GM12878 (cell line): ENCODE measurements at regions not wholly inside any gene's neighbourhood (a gene's known extent, or its start where the extent isn't known, plus 50 kb on each side); places are given as distances from the start of the nearest gene placed in this dataset.

Source experiments
- ATAC-seq: fragments of 200-7000 bp; cut with Tn5 transposase; 3 replicates; pipeline ENCODE4 v1.9.1; 2020; ENCODE audit warnings: mild to moderate bottlenecking, moderate library complexity
- BruUV-seq: library from RNA; stranded (reverse); fragments of 400-500 nt; replicated peaks from 2 replicates; lab custom pipeline; 2021; lab: Mats Ljungman, UMichigan
- CTCF ChIA-PET: fragments of 300-600 bp; sonication (Branson Sonifier 250); formaldehyde crosslinking; extraction: SDS; loops from one replicate; lab custom pipeline; 2021; ENCODE audit warnings: inconsistent platforms; lab: Yijun Ruan, JAX
- POLR2A ChIA-PET: fragments of 350-600 bp; formaldehyde crosslinking; extraction: SDS; loops from one replicate; lab custom pipeline; 2021; ENCODE audit warnings: inconsistent platforms; lab: Charles Lee
- RAD21 ChIA-PET: fragments of 300-600 bp; sonication (Branson Sonifier 250); formaldehyde crosslinking; loops from one replicate; lab custom pipeline; 2023; ENCODE audit warnings: antibody characterized with exemption; ENCODE audit not compliant: unreplicated experiment; lab: Charles Lee
- SMC1A ChIA-PET: fragments of 300-600 bp; sonication (Branson Sonifier 250); formaldehyde crosslinking; loops from one replicate; lab custom pipeline; 2023; ENCODE audit not compliant: unreplicated experiment, uncharacterized antibody; lab: Charles Lee
- DNase-seq: peaks from one replicate; pipeline ENCODE4 v3.0.0-alpha.2; 2011; ENCODE audit warnings: low read depth, low spot score
- FAIRE-seq: peaks from 3 replicates; lab custom pipeline; 2011; peaks lifted over from hg19 to GRCh38; lab: Jason Lieb, UNC
- H2AFZ ChIP-seq: 2 replicates; pipeline ENCODE4 v1.6.0; 2011; ENCODE audit warnings: low read depth, low read length, control low read depth; ENCODE audit not compliant: control insufficient read depth
- H3K27ac ChIP-seq: 2 replicates; pipeline ENCODE4 v1.5.1; 2011; ENCODE audit warnings: control low read depth; ENCODE audit not compliant: control insufficient read depth, insufficient read depth
- H3K27me3 ChIP-seq, 2 experiments: replicated peaks in 1 of 2; 2 replicates each; pipeline versions ENCODE4 v1.6.0 to v1.6.1; 2011; ENCODE audit warnings: low read length in 1 of 2; ENCODE audit not compliant: control insufficient read depth in 2 of 2, insufficient read depth in 2 of 2
- H3K36me3 ChIP-seq, 2 experiments: 2 replicates each; pipeline ENCODE4 v1.5.1; 2011; ENCODE audit warnings: low read length in 1 of 2; ENCODE audit not compliant: control insufficient read depth in 2 of 2, insufficient read depth in 2 of 2
- H3K4me1 ChIP-seq: 2 replicates; pipeline ENCODE4 v1.6.1; 2011; ENCODE audit warnings: mild to moderate bottlenecking, low read length, moderate library complexity, mixed read lengths; ENCODE audit not compliant: control insufficient read depth, insufficient read depth
- H3K4me2 ChIP-seq: 2 replicates; pipeline ENCODE4 v1.6.0; 2011; ENCODE audit warnings: control low read depth; ENCODE audit not compliant: control insufficient read depth, insufficient read depth
- H3K4me3 ChIP-seq: fragments of 200-600 bp; sonication (generic); 2 replicates; pipeline ENCODE4 v1.5.1; 2016
- H3K79me2 ChIP-seq: 2 replicates; pipeline ENCODE4 v1.6.0; 2011; ENCODE audit warnings: low read length; ENCODE audit not compliant: control insufficient read depth, insufficient read depth
- H3K9ac ChIP-seq: 2 replicates; pipeline ENCODE4 v1.8.0; 2011; ENCODE audit warnings: low read length, control low read depth, mixed read lengths; ENCODE audit not compliant: control insufficient read depth, insufficient read depth
- H3K9me3 ChIP-seq: replicated peaks from 3 replicates; pipeline ENCODE4 v1.5.1; 2011; ENCODE audit warnings: mild to moderate bottlenecking, low read length; ENCODE audit not compliant: control insufficient read depth, insufficient read depth
- H4K20me1 ChIP-seq: 2 replicates; pipeline ENCODE4 v1.6.0; 2011; ENCODE audit not compliant: control insufficient read depth, insufficient read depth
- ATF2 ChIP-seq: IDR thresholded peaks from 2 replicates; pipeline ENCODE4 v1.6.1; 2012; ENCODE audit warnings: low read length, inconsistent platforms
- BCLAF1 ChIP-seq: fragments of 450-650 bp; IDR thresholded peaks from 2 replicates; pipeline ENCODE4 v1.6.1; 2017; ENCODE audit warnings: antibody characterized with exemption, mild to moderate bottlenecking, moderate library complexity
- ETV6 ChIP-seq, 2 experiments: fragments of 450-650 bp in 1 of 2; IDR thresholded peaks in 1 of 2; conservative IDR thresholded peaks in 1 of 2; 2 replicates each; pipeline ENCODE4 v1.6.1; 2014; ENCODE audit warnings: antibody characterized with exemption in 1 of 2, borderline replicate concordance in 1 of 2, low read depth in 1 of 2, mild to moderate bottlenecking in 1 of 2, moderate library complexity in 1 of 2
- KLF5 ChIP-seq: fragments of 450-650 bp; IDR thresholded peaks from 2 replicates; pipeline ENCODE4 v1.6.1; 2014; ENCODE audit warnings: mild to moderate bottlenecking; ENCODE audit not compliant: partially characterized antibody
- MTA3 ChIP-seq: IDR thresholded peaks from 2 replicates; pipeline ENCODE4 v1.6.1; 2012; ENCODE audit warnings: low read length, inconsistent platforms, borderline replicate concordance
- USF2 ChIP-seq: IDR thresholded peaks from 2 replicates; pipeline ENCODE4 v1.6.1; 2011; ENCODE audit warnings: low read depth, low read length, improper control_type of control experiment, borderline replicate concordance
- ZBED1 ChIP-seq: IDR thresholded peaks from 2 replicates; pipeline ENCODE4 v1.6.1; 2016; ENCODE audit warnings: borderline replicate concordance
- WGBS: methylation state at CpG from one replicate; pipeline ENCODE4 v1.1.6; 2016; ENCODE audit warnings: low lambda C conversion rate; ENCODE audit not compliant: insufficient replicate concordance, insufficient coverage; ENCODE audit errors: missing lambda C conversion rate; 5-methylcytosine and 5-hydroxymethylcytosine counted together
- in situ Hi-C: fragments of 300-500 bp; cut with MboI; formaldehyde crosslinking; loops from 9 replicates; pipeline ENCODE4 v1.14.3; 2018; ENCODE audit warnings: mixed read lengths
- intact Hi-C: fragments of 100-400 bp; cut with micrococcal nuclease; formaldehyde crosslinking; loops from one replicate; pipeline ENCODE4 v1.14.2; 2022; ENCODE audit not compliant: unreplicated experiment

GRCh38 chr11:28521075-28521474 is 412.9 kb downstream of the METTL15 start:
- ChIA-PET RAD21 (no interaction called here), CTCF (no interaction called here), SMC1A (no interaction called here), POLR2A (no interaction called here)
- H2AFZ ChIP-seq = no peak overlapping the region
- DNase-seq (no peak), ATAC-seq (no peak), FAIRE-seq (no peak)
- H3K9me3 ChIP-seq = no peaks in the 10 kb centered on the region; the same call in 2 of the 3 replicates
- in situ Hi-C loops = no loop called here
- H4K20me1 ChIP-seq = no peaks in the 10 kb centered on the region
- no peak overlapping the region for H3K27ac ChIP-seq
- H3K4me3 ChIP-seq = no peak overlapping the region
- H3K27me3 ChIP-seq = no peaks in the 10 kb centered on the region
- H3K4me1 ChIP-seq = no peaks in the 10 kb centered on the region
- intact Hi-C loops = loop anchor here (10.0 kb wide), 1 partner anchor 406 kb away; no protein-coding TSS in a partner anchor
- no peak overlapping the region for H3K9ac ChIP-seq
- no peaks in the 10 kb centered on the region for H3K79me2 ChIP-seq
- BruUV-seq = no TSS peak
- no peak overlapping the region for H3K4me2 ChIP-seq
- H3K36me3 ChIP-seq = no peaks in the 10 kb centered on the region
- 53% methylated on average over 2 of the region's 2 CpGs for WGBS
- no peak for TF ChIP-seq USF2
- no peak for TF ChIP-seq MTA3
- no peak for TF ChIP-seq ATF2
- no peak for TF ChIP-seq ZBED1
- TF ChIP-seq ETV6 (conservative IDR thresholded peaks at IDR 0.05 in 1 of 2, IDR thresholded peaks at IDR 0.05 in 1 of 2; ENCODE audit: borderline replicate concordance in 1 of 2, low read depth in 1 of 2) = no peak
- TF ChIP-seq KLF5 = no peak
- TF ChIP-seq BCLAF1 = no peak
